ENCODE measurements at regions not wholly inside any gene's neighbourhood (a gene's known extent, or its start where the extent isn't known, plus 50 kb on each side); places are given as distances from the start of the nearest gene placed in this dataset.

GRCh38 chr22:26981111-26981510 is 323.7 kb downstream of the MIAT start:
- Histone ChIP-seq H3K9me3 (no peaks in the 10 kb centered on the region), H3K4me1 (no peaks in the 10 kb centered on the region), H3K4me3 (no peak overlapping the region), H3K27ac (no peak overlapping the region), H3K36me3 (no peaks in the 10 kb centered on the region), H3K27me3 (no peaks in the 10 kb centered on the region)
- no peak for TF ChIP-seq CTCF (IDR thresholded peaks at IDR 0.05)
- no peak for DNase-seq
- intact Hi-C loops (cut with DNase I), result no loop called here
- ATAC-seq, result no peak

DNA sequence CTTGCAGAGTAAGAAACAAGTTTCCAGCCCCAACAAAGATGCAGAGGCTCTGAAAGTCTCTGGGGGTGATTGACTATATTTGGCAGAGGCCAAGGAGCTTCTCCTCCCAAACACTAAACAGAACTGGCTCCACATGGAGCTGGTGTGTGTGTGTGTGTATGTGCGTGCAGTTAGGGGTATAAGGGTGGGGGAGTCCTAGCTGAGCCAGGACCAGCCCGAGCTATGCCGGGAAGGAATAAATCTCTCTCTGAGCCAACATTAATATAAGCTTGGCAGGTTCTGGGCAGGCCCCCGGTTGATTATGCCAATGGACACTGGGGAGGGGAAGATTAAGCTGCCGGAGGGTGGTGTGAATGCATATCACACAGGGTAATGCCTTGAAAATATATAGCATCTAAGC is 324.2 kb downstream of the MIAT start:
- ATAC-seq, result no peak
- H3K27ac ChIP-seq, result no peak overlapping the region

DNA sequence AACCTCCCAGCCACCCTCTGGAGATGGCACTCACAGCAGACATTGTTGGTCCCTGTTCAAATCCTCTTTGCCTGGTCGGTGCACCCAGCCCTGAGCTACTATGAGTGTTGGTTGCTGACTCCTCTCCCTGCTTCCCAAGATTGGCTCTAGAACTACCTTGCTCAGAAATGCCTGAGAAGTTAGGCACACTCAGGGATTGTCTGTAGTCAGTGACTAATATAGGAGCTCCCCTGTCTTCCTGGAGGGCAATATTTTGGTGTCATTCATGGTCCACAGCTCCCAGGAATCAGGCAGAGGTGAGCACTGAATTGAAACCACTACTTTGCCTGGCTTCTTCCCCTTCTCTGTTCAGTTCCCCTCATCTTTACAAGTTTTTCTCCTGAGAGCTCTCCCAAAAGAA is 325.9 kb downstream of the MIAT start:
- ATAC-seq (no peak), DNase-seq (no peak)
- no peaks in the 10 kb centered on the region for H3K9me3 ChIP-seq
- H3K4me1 ChIP-seq, result no peaks in the 10 kb centered on the region
- no peaks in the 10 kb centered on the region for H3K27me3 ChIP-seq
- H3K4me3 ChIP-seq, result no peak overlapping the region
- no peak for TF ChIP-seq CTCF (IDR thresholded peaks at IDR 0.05)
- H3K27ac ChIP-seq, result no peak overlapping the region
- intact Hi-C loops (cut with DNase I), result no loop called here
- H3K36me3 ChIP-seq, result no peaks in the 10 kb centered on the region

More for the DNA sequence above, 324.2 kb downstream of the MIAT start:
- DNase-seq, result no peak
- Histone ChIP-seq H3K4me1 (no peaks in the 10 kb centered on the region), H3K27me3 (no peaks in the 10 kb centered on the region), H3K4me3 (no peak overlapping the region), H3K9me3 (no peaks in the 10 kb centered on the region), H3K36me3 (no peaks in the 10 kb centered on the region)
- intact Hi-C loops (cut with DNase I), result no loop called here
- TF ChIP-seq CTCF (IDR thresholded peaks at IDR 0.05), result no peak

GRCh38 chr22:26985206-26985605 is 327.8 kb downstream of the MIAT start:
- no peaks in the 10 kb centered on the region for H3K27me3 ChIP-seq
- no peak for DNase-seq
- H3K4me1 ChIP-seq, result no peaks in the 10 kb centered on the region
- H3K4me3 ChIP-seq, result no peak overlapping the region
- no peak overlapping the region for H3K27ac ChIP-seq
- TF ChIP-seq CTCF (IDR thresholded peaks at IDR 0.05), result no peak
- intact Hi-C loops (cut with DNase I), result no loop called here
- no peaks in the 10 kb centered on the region for H3K36me3 ChIP-seq
- no peak for ATAC-seq
- H3K9me3 ChIP-seq, result no peaks in the 10 kb centered on the region

DNA sequence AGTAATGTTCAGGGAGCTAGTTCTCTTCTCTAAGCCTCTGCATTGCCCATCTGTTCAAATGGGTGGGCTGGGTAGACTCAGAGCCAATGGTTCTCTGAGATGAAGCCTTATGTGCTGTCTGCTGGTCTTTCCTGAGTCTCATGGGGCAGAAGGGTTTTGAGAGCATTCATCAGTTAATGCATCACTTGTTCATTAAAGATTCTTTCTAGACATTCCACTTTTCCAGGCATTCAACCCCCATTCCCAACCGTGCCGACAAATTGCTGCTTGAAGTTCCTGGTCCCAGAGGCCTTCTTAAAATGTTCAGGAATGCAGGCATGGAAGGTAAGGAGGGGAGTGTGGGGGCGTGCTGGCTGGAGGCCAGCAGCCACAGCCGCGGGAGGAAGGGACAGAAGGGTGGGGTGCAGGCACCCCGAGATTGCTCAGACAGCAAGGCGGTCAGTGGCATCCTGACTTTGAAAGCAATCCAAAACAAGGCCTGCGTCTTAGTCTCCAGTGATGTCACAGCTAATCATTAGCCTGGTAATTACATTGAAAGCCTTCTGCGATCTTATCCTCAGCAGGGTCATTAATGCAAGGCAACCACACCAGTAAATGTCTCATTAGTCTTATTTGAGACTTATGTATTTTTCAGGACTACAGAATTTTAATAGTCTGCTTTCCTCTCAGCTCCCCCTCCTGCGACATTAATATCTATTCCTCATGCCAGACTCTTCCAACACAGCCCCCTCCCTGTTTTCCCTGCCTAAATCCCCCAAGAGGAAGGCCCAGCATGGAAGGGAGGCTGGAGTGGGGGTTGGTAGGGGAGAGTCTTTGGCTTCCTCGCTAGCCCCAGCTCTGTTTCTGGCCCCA is 328.8 kb downstream of the MIAT start:
- ATAC-seq, result no peak
- Histone ChIP-seq H3K4me3 (no peak overlapping the region), H3K36me3 (no peaks in the 10 kb centered on the region), H3K4me1 (no peaks in the 10 kb centered on the region), H3K27me3 (no peaks in the 10 kb centered on the region), H3K27ac (no peak overlapping the region), H3K9me3 (no peaks in the 10 kb centered on the region)
- no peak for TF ChIP-seq CTCF (IDR thresholded peaks at IDR 0.05)
- no peak for DNase-seq
- intact Hi-C loops (cut with DNase I), result no loop called here
